DMS153 treated with DMSO at 0.1 percent for 48 hours (cell line): ENCODE measurements at regions not wholly inside any gene's neighbourhood (a gene's known extent, or its start where the extent isn't known, plus 50 kb on each side); places are given as distances from the start of the nearest gene placed in this dataset.
A peak's percentile ranks its signal among the peaks of the same experiment; 100 is the strongest.

Source experiments
- DNase-seq: peaks from one replicate; lab custom pipeline; 2025; ENCODE audit not compliant: unreplicated experiment; lab: John Stamatoyannopoulos, UW

- DNase-seq = no peak
These were observed 272.5 kb downstream of the GADD45G start for GRCh38 chr9:89877051-89878002.

DNA sequence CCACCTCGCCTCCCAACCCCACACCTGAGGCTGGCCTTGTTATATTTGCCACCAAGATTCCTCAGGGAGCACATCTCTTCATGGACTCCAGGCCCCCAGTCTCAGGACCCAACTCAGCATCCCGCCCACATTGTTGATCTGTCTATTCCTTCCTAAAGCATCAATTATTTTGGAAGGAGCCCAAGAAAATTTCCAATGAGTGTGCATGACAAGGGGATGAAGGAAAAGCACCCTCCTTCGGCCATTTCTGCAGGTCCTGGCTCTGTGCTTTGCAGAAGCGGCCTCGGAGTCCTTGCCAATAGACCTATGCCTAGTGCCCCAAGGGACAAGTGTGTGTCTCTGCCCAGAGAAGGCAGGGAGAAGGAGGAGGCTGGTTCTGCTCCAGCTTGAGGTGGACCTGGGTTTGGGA lies 273.2 kb downstream of the GADD45G start:
- DNase-seq = no peak

DNA sequence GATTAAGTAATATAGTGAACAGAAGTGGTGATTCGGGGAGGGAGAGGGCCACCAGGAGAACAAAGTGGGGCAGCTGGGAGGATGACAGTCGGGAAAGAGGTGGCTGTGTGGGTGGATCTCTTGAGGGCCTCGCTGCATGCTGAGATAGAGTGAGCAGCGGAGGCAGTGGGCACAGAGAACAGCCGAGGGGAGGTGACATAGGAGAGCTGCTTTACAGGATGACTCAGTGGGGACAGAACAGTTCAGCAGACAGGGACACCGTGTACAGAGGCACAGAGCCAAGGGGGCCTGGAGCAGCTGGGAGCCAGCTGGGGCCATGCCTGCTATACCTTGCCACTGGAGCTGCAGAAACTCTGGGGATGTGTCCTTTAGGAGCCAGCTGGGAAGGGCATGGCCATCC lies 273.9 kb downstream of the GADD45G start:
- peak; percentile 78 for DNase-seq

DNA sequence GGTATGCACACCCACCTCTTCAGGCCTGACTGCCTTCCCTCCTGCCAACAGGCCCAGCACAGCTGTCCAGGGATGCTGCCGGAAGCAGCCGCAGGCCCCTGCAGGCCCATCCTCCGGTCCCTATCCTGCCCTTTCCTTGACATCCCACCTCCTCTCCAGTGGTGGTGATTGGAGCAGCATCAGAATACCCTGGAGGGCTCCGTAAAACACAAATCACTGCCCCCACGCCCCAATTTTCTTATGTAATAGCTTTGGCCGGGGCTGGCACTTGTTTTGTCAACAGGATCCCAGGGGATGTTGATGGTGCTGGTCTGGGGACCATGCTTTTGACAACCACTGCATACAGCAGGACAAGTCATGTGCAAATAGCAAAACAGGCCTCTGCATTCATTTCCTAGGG lies 274.5 kb downstream of the GADD45G start:
- DNase-seq = no peak

DNA sequence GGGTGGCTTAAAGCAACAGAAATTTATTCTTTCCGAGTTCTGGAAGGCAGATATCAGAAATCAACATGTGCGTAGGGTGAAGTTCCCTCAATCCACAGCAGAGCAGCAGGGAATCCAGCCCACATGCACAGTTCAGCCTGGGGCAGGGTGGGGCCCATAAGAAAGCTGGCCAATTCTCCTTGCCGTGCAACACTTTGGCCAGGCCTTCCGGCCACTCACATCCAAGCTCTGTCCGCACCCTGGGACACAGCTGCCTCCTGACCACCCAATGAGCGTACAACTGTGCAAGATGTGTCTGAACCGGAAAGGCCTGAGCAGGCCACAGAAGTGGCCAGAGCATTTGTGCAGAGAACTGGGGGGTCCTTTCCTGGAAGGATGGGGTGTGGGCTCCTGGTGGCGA lies 274.9 kb downstream of the GADD45G start:
- DNase-seq = no peak

DNA sequence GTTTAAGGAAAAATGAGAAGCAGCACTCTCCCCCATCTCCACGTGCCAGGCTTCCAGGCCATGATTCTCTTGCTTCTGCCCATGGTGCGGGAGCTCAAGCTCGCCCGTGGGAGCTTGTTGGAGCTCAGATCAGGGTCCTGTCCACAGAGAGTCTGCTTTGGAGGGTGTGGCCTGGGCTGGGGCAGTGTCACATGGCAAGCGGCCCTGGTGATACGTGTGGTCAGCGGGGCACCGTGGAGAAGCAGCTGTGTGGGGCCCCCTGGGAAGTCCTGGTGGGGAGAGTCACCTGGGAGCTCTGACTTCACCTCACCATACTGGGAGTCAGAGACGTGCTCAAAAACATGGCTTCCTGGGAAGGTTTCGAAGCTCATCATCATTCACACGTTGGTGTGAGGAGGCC lies 275.3 kb downstream of the GADD45G start:
- DNase-seq = no peak

GRCh38 chr9:89880721-89881120 lies 275.9 kb downstream of the GADD45G start:
- no peak for DNase-seq

- DNase-seq = no peak
These were observed 276.6 kb downstream of the GADD45G start for GRCh38 chr9:89881431-89881830.

GRCh38 chr9:89882930-89883361 lies 278.1 kb downstream of the GADD45G start:
- no peak for DNase-seq

DNA sequence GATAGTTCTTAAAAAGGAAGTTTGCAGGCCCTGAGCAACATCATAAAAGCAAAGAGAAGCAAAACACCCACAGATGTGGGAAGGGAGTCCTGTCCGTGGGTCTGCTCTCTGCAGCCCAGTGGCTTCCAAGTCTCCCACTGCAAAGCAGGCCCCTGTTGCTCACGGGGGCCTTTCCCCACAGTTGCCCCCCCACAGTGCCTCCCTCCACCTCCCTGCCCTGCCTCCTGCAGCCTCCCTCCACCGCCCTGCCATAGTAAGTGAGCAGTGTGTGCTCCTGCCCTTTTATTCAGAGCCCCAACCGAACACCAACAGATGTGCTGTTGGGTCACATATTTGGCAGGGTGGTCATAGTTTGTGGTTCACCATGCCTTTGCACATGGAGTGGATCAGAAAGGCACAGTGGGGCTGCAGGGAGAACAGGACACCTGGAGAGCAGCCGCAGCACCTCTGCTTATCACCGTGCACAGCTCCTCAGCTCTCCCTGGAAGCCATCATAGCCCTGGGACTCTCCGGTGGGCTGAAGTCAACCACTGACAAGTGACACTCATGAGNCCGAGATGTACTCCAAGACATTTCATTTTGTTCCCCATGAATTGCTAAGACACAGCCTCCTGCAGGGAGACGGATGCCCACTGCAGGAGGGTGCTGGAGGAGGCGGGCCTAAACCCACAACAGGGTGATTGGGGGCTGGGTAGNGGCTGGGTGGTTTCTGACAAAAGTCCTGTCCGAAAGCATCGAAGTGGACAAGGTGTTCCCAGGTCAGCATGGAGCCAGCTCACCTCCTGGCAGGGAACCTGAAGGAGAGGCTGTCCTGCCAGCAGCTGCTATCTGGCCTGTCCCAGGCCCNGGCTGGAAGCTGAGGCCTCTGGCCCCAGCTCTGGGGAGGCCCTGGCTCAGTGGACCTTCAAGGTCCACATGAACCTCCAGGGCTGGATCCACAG lies 278.9 kb downstream of the GADD45G start:
- no peak for DNase-seq

- DNase-seq = no peak
These were observed 279.7 kb downstream of the GADD45G start for GRCh38 chr9:89884356-89885083.

DNA sequence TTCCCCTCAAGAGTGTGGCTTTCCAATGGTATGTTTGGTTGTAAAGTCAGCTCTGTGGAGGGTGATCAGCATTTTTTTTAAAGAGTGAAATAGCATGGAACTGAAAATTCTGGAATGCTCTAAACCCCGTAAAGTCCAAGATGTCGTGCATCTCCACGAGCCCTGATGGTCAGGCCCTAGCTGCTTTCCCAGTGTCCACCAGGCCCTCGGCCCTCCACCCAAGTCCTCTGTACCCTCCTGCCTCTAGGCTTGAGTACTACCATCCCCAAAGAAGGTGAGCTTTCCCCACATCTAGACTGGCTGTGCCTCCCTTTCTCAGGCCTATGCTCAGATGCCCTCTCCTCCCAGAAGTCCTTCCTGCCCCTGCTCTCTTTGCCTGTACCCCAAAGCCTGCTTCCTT lies 280.3 kb downstream of the GADD45G start:
- DNase-seq = no peak

DNA sequence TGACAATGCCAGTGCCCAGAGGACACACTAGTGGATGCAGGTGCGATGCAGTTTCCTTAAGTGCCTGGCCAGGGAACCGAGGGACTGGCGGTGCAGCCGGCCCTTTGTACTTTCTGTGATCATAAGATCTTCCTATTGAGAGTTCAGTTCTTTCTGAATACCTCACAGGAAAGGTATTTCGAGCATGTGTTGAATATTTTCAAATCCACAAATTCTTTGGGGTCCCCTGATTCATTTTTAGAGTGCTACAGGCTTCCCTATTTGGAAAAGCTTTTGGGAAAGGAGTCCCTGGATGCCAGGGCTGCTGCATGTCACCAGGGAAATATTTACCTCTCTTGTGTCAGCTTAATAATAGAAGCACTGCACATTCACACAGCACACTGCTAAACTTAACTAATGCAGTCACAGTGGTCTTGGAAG lies 281.5 kb downstream of the GADD45G start:
- no peak for DNase-seq

DNA sequence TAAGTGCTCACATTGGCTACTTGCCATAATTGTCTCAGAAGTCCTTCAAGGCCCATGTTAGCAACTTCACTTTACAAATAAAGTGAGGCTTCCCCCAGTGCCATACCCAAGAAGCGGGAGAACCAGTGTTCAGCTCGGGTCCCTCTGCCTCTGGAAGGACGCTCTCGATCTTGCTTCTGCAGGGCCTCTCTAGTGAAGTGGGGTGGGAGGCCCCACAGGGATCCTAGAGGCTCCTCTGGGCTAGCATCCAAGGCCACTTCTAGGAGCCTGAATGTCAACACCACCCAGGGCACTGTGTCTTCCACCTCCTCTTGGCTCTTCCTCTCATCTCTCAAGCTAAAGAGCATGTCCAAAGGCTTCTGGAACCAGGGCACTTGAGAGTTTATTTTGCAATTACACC lies 282.5 kb downstream of the GADD45G start:
- DNase-seq = no peak

- DNase-seq = no peak
These were observed 283.4 kb downstream of the GADD45G start for GRCh38 chr9:89888233-89888632.

GRCh38 chr9:89888677-89889076 lies 283.9 kb downstream of the GADD45G start:
- no peak for DNase-seq

GRCh38 chr9:89889865-89890264 lies 285.1 kb downstream of the GADD45G start:
- no peak for DNase-seq

GRCh38 chr9:89890326-89890980 lies 285.6 kb downstream of the GADD45G start:
- no peak for DNase-seq

DNA sequence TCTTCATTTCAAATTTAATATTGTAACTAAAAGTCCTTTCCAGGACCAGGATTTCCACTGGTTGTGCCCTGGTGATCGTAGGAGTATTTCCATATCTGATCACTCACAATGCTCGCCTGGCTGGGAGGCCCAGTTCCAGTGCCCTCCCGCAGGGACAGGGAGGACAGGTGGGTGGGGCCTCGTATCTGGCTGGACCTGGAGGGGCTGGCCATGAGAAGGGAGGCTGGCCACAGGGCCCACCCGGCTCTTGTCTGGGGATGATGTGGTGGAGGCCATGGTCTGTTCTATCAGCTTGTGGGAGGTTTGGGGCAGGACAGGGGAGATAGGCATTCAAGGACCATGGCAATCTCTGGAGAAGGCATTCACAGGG lies 286.4 kb downstream of the GADD45G start:
- DNase-seq = no peak

DNA sequence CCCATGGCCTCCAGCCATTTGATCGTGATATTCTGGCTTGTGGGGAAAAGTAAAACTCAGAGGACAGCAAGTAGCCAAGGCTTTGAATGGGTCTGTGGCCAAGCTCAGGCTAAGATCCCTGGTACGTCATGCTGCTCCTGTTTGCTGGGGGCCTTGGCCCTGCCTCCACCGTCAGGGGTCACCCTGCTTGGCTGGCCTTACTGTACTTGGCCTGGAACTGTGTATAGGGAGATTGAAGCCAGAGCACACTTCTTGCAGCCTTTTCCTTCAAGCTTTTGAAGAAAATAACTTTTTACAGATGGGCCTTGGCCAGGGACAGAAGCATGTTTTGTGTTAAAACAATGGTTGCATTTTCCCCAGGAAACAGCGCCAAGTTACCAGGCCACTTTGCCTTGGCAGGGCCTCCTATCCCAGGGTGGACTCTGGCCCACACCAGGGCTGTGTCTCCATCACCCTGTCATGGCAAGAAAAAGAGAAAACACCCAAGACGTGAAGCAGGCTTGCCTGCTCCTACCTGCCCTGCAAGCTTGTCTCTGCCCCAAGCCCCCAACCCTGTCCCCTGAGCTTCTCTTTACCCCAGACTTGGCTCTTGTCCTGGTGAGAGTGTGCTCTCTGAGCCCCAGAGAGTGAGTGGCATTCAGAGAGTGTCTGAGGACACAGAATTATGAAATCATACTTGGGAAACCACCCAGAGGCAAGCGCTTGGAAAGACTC lies 286.9 kb downstream of the GADD45G start:
- no peak for DNase-seq
